Keratinocyte (primary cell): ENCODE measurements at regions not wholly inside any gene's neighbourhood (a gene's known extent, or its start where the extent isn't known, plus 50 kb on each side); places are given as distances from the start of the nearest gene placed in this dataset.

Source experiments
- DNase-seq: peaks from one replicate; pipeline ENCODE4 v3.0.0-alpha.2; 2011; ENCODE audit warnings: low read depth, missing footprints, low spot score
- FAIRE-seq: peaks from 2 replicates; lab custom pipeline; 2011; peaks lifted over from hg19 to GRCh38; lab: Jason Lieb, UNC
- H2AFZ ChIP-seq: 2 replicates; pipeline ENCODE4 v1.6.0; 2012; ENCODE audit warnings: low read length, control low read depth, inconsistent platforms; ENCODE audit not compliant: control insufficient read depth
- H3K27ac ChIP-seq: 2 replicates; pipeline ENCODE4 v1.5.1; 2011; ENCODE audit warnings: low read length; ENCODE audit not compliant: control insufficient read depth, insufficient read depth
- H3K27me3 ChIP-seq: 3 replicates; pipeline ENCODE4 v1.6.0; 2011; ENCODE audit warnings: low read length; ENCODE audit not compliant: control insufficient read depth, insufficient read depth; ENCODE audit errors: extremely low read depth
- H3K36me3 ChIP-seq, 2 experiments: 2 replicates in 1 of 2; 3 replicates in 1 of 2; pipeline ENCODE4 v1.5.1; 2011; ENCODE audit warnings: low read length in 2 of 2, mild to moderate bottlenecking in 1 of 2; ENCODE audit not compliant: control insufficient read depth in 2 of 2, insufficient read depth in 2 of 2; ENCODE audit errors: extremely low read depth in 1 of 2
- H3K4me1 ChIP-seq: 3 replicates; pipeline ENCODE4 v1.5.1; 2011; ENCODE audit warnings: low read length; ENCODE audit not compliant: control insufficient read depth, insufficient read depth; ENCODE audit errors: extremely low read depth
- H3K4me2 ChIP-seq: 3 replicates; pipeline ENCODE4 v1.6.0; 2011; ENCODE audit warnings: low read depth, low read length; ENCODE audit not compliant: control insufficient read depth, insufficient read depth; ENCODE audit errors: extremely low read depth
- H3K4me3 ChIP-seq, 3 experiments: fragments of 200-600 bp in 1 of 3; sonication (generic) in 1 of 3; 2 replicates in 2 of 3; 3 replicates in 1 of 3; pipeline ENCODE4 v1.5.1; 2011 to 2016; ENCODE audit warnings: low read length in 3 of 3, mild to moderate bottlenecking in 3 of 3, control low read depth in 2 of 3, inconsistent platforms in 1 of 3, low read depth in 1 of 3, mixed read lengths in 1 of 3, mixed run types in 1 of 3, moderate library complexity in 1 of 3; ENCODE audit not compliant: control insufficient read depth in 2 of 3, insufficient read depth in 2 of 3; ENCODE audit errors: extremely low read depth in 1 of 3
- H3K79me2 ChIP-seq: 2 replicates; pipeline ENCODE4 v1.6.0; 2012; ENCODE audit warnings: low read length; ENCODE audit not compliant: control insufficient read depth, insufficient read depth
- H3K9ac ChIP-seq: 3 replicates; pipeline ENCODE4 v1.6.0; 2011; ENCODE audit warnings: low read length; ENCODE audit not compliant: control insufficient read depth, insufficient read depth; ENCODE audit errors: extremely low read depth
- H3K9me1 ChIP-seq: 3 replicates; pipeline ENCODE4 v1.6.0; 2011; ENCODE audit warnings: low read length; ENCODE audit not compliant: control insufficient read depth, insufficient read depth; ENCODE audit errors: extremely low read depth
- H3K9me3 ChIP-seq: 2 replicates; pipeline ENCODE4 v1.5.1; 2012; ENCODE audit warnings: low read depth, low read length; ENCODE audit not compliant: control insufficient read depth
- H4K20me1 ChIP-seq: 3 replicates; pipeline ENCODE4 v1.6.0; 2011; ENCODE audit warnings: low read length; ENCODE audit not compliant: control insufficient read depth, insufficient read depth; ENCODE audit errors: extremely low read depth
- CTCF ChIP-seq, 3 experiments: IDR thresholded peaks in 1 of 3; conservative IDR thresholded peaks in 1 of 3; optimal IDR thresholded peaks in 1 of 3; 2 replicates in 2 of 3; 3 replicates in 1 of 3; pipeline versions ENCODE3 to v1.5.1; 2011; ENCODE audit warnings: low read length in 3 of 3, mild to moderate bottlenecking in 3 of 3, moderate library complexity in 2 of 3, control low read depth in 1 of 3, inconsistent platforms in 1 of 3; ENCODE audit not compliant: insufficient read depth in 2 of 3; ENCODE audit errors: extremely low read depth in 1 of 3
- EZH2 ChIP-seq: IDR thresholded peaks from one replicate; pipeline ENCODE4 v1.6.1; 2012; ENCODE audit warnings: inconsistent platforms, mild to moderate bottlenecking, low read length, moderate library complexity
- dilution Hi-C: fragments of 300-500 bp; cut with MboI; formaldehyde crosslinking; loops from one replicate; pipeline ENCODE4 v1.7.0; 2020; ENCODE audit warnings: low sequenced_read_pairs; ENCODE audit not compliant: extremely low pct_ligation_motif_present

- no peak for FAIRE-seq
- Histone ChIP-seq H3K4me1 (no peaks in the 10 kb centered on the region), H3K4me3 (no peak overlapping the region), H3K4me2 (no peak overlapping the region), H2AFZ (no peak overlapping the region), H3K9me1 (no peaks in the 10 kb centered on the region), H4K20me1 (no peaks in the 10 kb centered on the region), H3K9ac (no peak overlapping the region), H3K9me3 (no peaks in the 10 kb centered on the region), H3K79me2 (no peaks in the 10 kb centered on the region), H3K27me3 (no peaks in the 10 kb centered on the region), H3K27ac (no peak overlapping the region), H3K36me3 (no peaks in the 10 kb centered on the region)
- TF ChIP-seq EZH2 (no peak), CTCF (optimal IDR thresholded peaks at IDR 0.05 in 1 of 3, IDR thresholded peaks at IDR 0.05 in 1 of 3, conservative IDR thresholded peaks at IDR 0.05 in 1 of 3; ENCODE audit: extremely low read depth in 1 of 3, insufficient read depth in 2 of 3, low read length in 3 of 3) (no peak)
- dilution Hi-C loops = no loop called here
- DNase-seq = no peak
These were observed 273.5 kb upstream of the EDA2R start for GRCh38 chrX:66912417-66912816.

- H3K9ac ChIP-seq = no peak overlapping the region
- no peaks in the 10 kb centered on the region for H3K36me3 ChIP-seq
- no peak overlapping the region for H3K27ac ChIP-seq
- H3K4me1 ChIP-seq = no peaks in the 10 kb centered on the region
- H4K20me1 ChIP-seq = no peaks in the 10 kb centered on the region
- TF ChIP-seq CTCF (optimal IDR thresholded peaks at IDR 0.05 in 1 of 3, IDR thresholded peaks at IDR 0.05 in 1 of 3, conservative IDR thresholded peaks at IDR 0.05 in 1 of 3; ENCODE audit: extremely low read depth in 1 of 3, insufficient read depth in 2 of 3, low read length in 3 of 3) = no peak
- H3K4me2 ChIP-seq = no peak overlapping the region
- no peaks in the 10 kb centered on the region for H3K79me2 ChIP-seq
- no peak overlapping the region for H2AFZ ChIP-seq
- no peaks in the 10 kb centered on the region for H3K9me3 ChIP-seq
- no peaks in the 10 kb centered on the region for H3K9me1 ChIP-seq
- no peak for FAIRE-seq
- no peaks in the 10 kb centered on the region for H3K27me3 ChIP-seq
- H3K4me3 ChIP-seq = no peak overlapping the region
- no peak for DNase-seq
- dilution Hi-C loops = no loop called here
These were observed 263.2 kb upstream of the EDA2R start for GRCh38 chrX:66902081-66902480.
